GM21786 (cell line): ENCODE measurements at regions not wholly inside any gene's neighbourhood (a gene's known extent, or its start where the extent isn't known, plus 50 kb on each side); places are given as distances from the start of the nearest gene placed in this dataset.

Experiments
- ATAC-seq: cut with Tn5 transposase; IDR thresholded peaks from one replicate; pipeline ENCODE4 v1.9.1; 2021; ENCODE audit not compliant: unreplicated experiment

DNA sequence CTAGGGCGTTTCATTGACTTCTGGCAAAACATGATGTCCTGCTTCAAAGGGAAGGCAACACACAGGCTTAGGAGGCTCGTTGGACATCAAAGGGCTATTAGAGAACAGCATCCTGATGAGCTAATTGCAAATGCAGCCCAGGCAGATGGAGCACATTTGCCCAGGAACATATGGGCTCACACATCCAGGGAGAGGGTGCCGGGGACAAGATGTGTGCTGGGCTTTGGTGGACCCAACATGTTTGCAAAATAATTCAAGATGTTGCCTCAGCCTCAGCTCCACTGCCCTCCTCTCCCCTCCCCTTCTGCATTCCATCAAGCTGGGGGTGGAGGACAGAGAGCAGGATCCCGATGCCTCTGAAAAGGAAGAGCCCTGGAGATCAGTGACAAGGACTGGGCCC, 217.1 kb upstream of the ZMIZ1 start:
- ATAC-seq = no peak

DNA sequence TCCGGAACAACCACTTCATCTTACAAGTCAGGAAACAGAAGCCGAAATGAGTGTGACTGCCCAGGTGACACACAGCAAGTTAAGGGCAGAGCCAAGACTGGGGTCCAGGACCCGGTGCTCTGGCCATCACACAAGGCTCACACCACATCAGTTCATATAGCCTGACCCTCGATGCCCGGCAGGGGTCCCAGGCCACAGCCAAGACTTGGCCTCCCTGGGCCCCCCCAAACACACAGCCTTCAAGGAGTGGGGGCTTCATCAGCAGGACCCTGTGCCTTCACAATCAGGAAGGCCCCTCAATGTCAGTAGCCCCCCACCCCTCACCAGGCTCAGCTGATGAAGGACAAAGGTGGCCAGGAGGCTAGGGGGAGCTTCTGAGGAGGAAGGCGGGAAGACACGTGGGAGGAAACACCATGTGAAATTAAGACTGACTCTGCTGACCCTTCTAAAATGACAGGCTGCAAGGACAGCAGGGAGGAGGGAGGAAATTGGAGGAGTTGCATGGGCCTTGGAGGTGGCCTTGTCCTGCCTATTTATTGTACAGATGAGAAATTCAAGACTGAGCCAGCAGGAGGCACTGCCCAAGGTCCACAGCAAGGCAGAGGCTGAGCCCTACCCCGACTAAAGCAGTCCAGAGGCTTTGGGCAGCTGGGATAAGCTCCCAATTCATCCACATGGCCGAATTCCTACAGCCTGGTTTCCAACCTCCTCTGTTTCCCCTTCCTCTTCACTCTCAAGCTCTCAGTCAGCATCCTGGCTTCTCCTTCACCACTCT, 216.1 kb upstream of the ZMIZ1 start:
- ATAC-seq = no peak

DNA sequence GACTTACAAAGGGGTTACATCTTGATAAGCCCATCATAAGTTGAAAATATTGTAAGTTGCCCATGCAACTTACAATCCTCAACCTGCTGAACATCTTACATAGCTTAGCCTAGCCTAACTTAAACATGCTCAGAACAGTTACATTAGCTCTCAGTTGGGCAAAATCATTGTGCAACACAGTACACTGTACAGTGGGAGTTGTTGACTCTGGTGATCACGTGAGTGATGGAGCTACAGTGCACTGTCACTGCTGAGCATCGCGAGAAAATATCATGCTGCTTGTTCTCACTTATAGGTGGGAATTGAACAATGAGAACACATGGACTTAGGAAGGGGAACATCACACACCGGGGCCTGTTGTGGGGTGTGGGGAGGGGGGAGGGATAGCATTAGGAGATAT, 214.9 kb upstream of the ZMIZ1 start:
- ATAC-seq = no peak

DNA sequence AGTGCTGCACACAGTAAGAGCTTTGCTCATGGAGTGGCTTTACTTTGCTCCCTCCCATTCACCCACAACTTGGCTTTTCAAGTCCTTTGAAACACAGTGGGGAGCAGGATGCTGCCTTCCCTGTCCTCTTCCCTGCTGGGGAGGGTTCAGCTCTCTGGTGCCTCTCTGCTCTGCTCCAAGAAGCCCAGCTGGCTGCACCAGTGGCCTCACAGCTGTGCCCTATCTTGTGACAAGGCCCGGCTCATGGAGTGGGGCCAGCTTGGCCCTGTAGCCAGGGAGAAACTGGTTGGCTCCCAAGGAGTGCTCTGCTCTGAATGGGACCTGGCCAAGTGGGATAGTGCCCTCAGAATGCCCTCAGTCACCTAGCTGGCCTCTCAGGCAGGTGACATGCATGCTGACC, 212.3 kb upstream of the ZMIZ1 start:
- ATAC-seq = no peak

DNA sequence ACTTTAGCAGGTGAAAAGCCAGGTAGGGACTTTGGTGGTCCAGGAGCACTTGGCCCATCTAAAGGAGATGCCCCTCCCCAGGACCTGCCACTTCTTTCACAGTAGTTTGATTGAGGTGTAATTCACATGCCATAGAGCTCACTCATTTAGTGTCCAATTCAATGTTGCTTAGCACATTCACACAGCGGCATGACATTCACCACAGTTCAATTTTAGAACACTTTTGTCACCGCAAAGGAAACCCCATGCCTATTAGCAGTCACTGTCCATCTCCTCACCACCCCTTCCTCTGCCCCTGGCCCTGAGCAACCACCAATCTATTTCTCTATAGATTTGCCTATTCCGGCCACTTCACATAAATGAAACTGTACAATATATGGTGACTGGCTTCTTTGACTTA, 211.6 kb upstream of the ZMIZ1 start:
- ATAC-seq = no peak

DNA sequence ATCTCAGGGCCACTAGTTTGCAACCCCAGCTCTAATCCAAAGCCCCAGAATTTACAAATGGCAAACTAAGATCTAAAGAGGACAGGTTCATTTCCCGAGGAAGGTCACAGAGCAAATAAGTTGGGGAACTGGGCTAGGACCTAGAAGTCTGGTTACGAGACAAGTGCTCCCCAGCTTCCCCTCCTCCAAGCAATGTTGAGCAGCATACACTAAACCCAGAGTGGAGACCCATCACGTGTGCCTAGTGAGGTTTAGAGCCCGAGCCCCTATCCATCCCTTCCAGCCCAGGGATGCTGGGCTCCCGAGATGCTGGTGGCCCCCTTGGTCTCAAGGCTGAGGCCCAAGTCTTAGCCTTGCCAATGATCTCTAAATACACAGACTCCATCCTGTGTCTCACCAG, 209.5 kb upstream of the ZMIZ1 start:
- no peak for ATAC-seq

DNA sequence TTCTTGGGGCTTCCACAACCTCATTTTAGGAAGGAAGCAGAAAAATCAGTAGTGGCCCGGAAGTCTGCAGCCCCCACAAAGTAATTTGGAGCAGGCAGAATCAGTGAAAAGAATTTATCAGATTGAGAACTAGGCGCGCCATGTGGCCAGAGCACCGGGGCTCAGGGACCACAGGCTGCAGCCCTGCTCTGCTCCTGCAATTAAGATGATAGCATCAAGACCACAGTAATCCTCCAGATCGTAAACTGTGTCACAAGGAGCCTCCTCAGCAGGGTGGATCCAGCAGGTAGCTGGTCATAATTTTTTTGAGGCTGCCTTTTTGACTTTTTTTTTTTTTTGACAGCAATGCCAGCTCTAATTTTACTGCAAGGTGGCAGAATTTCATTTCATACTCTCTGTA, 209.0 kb upstream of the ZMIZ1 start:
- no peak for ATAC-seq

DNA sequence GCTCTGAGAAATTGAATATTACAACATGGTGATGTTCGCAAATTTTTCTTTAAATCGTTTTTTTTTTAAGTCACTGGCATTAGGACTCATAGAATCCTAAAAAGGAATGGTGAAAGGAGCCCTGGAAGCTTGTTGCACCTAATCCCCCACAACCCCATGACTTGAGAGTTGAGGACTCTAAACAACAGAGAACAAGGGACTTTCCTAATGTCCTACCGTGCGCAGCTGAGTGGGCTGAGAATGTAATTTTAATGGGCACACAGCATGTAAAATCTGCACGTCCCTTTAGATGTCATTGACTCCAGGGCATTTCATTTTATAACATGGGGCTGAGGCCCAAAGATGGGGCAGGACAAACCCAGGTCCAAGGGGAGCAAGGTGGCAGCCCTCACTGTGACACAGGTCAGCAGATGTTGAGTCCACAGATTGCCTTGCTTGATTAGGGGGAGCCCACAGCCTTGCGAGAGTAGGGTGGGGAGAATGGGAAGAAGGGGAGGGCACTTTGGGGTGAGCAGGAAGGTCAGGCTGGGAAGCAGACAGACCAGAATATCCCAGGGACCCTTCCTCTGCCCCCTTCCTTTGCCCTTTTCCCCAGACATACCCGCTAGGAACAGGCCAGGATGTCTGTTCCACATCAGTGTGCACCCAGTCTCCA, 208.4 kb upstream of the ZMIZ1 start:
- no peak for ATAC-seq

DNA sequence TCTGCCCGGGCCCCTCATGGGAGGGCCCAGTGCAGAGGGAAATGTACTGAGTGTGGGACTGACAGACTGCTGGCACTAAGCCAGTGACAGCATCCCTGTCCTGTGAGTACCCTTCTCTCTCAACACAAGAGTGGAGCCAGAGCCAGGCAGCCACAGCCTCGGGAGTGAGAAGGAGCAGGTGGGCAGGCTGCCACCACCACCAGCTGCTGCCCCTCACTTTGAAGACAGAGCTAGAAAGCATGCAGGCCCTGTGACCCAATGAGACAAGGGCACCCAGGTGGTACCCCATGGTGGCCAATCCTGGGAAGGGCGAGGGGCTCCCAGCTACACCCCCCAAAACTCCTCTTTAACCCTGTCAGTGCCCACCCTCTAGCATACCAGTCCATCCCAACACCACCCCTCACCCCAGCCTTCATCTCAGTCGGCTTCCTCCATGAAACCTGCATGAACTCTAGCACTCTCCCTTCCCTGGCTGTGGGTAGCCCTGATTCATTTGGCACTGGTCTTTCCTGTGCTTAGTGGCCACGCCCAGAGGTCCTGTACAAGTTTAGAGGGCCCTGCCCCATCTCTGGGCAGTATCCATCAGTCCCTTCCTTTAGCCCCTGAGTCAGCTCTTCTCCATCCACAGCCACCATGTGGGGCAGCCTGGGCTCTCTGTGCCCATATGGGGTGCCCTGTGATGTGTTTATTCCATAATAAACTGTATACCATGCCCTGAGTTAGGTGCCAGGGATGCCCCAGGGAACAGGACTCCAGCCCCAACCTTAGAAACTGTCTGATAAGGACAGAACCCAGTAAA, 207.0 kb upstream of the ZMIZ1 start:
- ATAC-seq = no peak

DNA sequence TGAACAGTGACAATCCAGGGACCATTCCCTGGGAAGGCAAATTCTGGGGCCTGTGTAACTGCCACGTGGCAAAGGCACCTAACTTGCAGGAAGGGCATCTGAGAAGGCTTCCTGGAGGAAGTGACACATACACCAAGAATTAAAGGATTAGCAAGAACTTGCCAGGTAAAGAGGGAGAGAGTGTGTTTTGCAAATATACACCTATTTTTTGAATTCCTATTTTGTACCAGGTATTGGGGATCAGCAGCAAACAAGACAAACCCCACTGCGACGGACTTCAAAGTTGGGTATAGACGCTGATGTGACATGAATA, 206.5 kb upstream of the ZMIZ1 start:
- no peak for ATAC-seq

DNA sequence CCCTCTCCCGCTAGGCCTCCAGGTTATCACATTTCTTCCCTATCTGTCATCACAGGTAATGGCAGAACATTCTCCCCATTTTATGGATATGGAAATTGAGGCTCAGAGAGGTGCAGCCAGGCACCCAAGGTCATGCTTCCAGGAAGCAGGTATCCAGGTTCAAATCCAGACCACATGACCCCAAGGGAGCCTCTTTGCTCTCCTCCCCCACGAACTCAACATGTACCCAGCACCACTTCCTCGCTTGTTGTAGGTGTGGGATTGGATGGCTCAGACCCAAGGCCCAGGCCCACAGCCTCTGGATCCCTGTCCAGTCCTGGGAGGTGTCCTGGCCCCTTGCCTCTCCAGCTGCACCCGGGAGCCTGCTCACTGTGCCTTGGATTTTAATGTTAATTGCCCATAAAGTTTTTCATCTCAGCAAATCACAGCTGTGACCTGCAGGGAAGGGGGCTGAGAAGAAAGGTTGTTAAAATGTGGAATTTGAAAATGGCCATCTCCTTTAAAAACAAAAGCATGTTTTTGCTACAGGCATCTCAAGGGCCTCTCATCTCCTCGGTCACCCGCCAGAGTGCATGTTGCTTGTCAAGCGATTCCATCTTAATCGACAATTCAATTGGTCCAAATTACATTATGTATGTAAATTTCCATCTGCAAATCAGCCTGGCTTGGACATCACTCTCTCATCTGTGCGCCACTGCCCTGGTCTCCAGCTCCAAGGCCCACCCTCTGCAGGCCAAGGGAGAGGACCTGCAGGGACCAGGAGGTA, 205.4 kb upstream of the ZMIZ1 start:
- no peak for ATAC-seq

DNA sequence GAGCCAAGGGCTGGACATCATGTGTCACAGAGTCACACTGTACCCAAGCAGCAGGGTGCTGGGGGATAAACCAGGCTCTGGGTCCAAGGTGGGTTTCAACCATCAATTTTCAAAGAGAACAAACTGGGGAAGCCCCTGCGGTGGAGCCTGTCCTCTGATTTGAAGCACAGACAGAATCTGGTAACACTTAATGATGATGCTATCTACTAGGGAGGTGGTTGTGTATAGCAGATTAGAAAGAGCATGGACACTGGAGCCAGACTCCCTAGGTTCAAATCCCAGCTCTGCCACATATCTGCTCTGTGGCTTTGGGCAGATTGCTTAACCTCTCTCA, 204.9 kb upstream of the ZMIZ1 start:
- no peak for ATAC-seq

DNA sequence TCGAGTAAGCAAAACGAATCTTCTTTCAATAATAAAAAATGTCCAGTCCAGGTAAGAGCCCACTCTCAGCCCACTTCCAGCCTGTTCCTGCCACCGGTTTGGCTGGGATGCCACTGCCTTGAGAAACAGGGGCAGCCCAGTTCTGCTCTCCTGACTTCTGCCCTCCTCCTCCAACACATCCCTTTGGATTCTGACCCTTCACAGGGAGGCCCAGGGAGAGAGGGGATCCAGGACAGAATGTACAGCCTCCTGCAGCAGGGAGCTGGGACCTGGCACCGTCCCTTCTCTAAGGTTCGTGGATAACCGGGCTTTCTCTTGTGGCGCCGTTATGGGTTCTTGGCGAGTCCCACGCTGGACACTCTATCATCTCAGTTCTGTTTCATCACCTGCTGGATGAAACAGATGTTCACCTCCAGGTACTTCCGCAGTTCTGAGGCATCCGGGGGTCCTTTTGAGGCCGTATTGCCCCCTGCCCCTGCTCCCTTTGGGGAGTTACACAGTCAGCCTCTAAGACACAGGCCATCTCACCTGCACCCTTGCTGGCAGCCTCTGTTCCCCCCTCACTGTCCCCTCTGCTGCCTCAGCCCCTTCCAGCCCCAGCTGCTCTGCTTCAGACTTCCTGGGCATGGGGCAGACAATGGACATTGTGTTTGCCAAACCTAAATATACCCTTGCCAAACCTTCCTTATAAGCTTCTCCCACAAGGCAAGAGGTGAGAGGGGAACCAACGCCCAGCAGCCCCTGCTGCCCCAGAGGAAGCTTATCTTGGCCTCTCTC, 203.8 kb upstream of the ZMIZ1 start:
- ATAC-seq = no peak

DNA sequence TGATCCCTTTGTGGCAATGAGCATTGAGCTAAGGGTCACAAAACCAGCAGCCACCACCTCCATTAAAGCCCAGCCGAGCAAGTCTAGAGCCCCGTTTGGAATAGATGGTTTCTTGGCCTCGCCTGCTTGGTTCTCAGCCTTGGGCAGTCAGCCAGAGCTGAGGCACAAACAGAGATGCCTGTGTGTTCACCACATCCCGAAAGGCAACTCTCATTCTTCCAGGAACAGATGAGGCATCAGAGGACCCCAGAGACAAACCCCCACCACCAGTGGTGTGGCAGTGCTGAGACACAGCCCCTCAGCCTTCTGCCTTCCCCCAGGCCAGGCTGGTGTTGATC, 203.3 kb upstream of the ZMIZ1 start:
- no peak for ATAC-seq

DNA sequence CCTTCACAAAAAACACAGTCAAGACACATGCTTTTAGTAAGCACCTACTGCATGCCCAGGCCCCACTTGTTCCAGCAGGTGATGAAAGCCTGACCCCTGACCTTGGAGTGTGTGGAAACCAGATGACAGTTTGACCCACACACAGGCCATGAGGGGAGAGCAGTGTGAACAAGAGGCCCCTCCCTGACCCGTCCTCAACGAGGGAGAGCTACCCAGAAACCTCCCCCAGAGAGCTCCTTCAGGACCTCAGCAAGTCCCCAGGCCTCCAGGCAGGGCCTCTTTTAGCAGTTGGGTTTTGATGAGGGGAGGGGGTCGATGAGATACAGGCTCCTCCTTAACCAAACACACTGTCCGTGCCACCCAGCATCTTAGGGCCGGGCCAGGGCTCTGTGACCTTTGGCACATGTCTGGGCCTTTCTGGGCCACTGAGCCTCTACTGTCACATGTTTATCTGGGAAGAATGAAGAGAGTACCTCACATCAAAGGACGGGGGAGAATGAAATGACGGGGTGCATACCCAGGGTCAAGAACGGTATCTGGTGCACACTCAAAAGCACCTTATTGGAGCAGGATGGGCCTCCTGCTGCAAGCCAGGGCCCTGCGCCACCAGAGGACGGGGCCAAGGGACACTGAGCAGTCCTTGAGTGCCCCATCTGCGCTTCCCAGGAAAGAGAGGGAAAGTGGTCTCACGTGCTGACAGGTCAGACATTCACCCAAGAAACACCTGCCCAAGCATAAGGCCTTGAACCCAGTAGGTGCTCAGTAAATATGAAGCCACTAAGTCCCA, 202.6 kb upstream of the ZMIZ1 start:
- ATAC-seq = no peak

DNA sequence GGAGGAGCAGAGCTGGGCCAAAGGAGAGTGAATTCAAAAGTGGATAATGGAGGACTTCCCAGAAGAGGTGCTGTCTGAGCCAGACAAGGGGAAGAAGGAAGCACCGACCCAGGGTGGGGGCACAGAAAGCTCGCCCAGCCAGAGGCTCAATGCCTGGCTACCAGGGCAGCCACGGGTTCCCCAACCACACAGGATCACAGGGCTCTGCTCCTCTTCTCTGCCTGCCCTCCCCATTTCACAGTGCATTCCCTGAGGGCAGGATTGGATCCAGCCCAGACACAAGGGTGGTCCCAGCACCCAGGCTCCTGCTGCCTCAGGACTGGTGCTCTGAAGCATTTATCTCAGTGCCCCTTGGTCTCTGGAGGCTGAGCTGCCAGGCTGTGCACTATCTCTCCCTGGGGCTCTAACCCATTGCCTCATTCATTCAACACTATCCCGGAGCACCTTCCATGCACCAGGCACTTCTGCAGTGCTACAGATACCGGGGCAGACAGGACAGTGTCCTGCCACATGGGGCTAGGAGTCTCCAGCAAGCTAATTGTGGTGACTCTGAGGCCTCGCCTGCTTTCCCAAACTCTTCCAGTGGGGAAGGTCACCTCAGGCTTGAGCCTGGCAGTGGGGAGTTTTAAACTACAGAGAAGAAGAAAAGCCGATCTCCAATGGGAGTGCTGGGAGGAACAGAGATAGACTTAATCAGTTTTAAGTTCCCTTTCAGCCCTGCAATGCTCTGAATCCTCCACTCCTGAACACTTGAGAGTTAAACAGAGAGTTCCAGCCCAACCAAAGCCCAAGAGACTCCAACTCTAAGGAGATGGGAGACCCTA, 201.8 kb upstream of the ZMIZ1 start:
- ATAC-seq = no peak

DNA sequence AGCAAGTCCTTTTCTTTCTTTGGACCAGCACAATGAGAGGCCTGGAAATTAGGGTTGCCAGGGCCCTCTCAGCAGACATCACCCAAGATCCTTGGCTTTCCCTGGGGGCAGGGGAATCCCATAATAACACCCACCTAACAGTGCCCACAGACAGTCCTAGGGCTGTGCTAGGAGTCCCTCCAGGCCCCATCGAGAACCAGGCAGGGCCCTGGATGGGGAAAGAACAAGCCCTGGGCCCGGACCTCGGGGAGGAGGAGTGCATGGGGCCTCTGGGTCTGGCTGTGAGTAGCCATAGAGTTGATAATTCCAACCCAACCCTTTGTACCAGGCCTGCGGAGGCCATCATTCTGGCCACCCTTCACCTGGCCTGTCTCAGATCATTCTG, 201.2 kb upstream of the ZMIZ1 start:
- ATAC-seq = no peak

DNA sequence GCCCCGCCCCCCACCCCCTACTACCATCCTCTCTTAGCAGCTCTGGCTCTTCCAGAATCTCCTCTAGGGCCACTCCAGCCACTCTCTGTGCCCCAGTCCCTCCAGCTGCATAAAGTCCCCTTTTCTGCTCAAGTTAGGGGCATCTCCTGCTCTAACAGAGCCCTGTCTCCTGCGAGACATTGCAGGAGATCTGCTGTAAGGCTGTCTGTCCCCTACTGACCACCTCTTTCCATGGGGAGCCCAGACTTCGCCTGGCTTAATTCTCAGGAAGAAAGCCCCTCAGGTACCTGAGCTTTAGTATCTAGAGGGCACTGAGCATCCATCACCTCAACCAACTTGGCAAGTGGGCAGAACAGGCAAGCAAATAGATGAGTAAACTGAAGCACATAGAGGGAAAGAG, 200.7 kb upstream of the ZMIZ1 start:
- no peak for ATAC-seq

DNA sequence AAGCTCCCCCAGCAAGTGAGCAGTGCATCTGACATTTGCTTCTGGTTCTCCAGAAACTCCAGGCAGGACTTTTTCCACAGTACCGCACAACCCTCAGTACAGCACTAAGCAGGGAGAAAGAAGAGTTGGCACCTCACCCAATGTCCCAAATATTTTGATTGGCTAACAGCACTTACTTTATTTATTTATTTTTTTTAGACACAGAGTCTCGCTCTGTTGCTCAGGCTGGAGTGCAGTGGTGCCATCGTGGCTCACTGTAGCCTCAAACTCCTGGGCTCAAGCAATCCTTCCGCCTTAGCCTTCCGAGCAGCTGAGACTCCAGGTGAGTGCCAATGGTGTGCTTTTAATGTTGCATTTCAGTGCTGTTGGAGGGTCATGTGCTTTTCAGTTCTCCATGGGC, 200.3 kb upstream of the ZMIZ1 start:
- no peak for ATAC-seq
